ENCODE measurements at regions not wholly inside any gene's neighbourhood (a gene's known extent, or its start where the extent isn't known, plus 50 kb on each side); places are given as distances from the start of the nearest gene placed in this dataset.

DNA sequence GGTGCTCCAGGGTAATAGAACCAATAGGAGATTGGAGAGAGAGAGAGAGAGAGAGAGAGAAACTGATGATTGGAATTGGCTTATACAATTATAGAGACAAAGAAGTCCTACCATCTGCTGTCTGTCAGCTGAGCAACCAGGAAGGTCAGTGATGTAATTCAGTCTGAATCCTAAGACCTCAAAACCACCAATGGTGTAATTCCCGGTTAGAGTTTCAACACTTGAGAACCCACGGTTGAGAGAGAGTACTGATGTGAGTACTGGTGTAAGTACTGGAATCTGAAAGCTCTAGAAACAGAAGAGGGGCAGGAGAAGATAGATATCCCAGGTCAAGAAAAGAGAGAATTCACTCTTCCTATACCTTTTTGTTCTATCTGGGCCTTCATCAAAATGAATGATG lies 775.8 kb downstream of the EFNA5 start:
- ChIA-PET POLR2A (no interaction called here), CTCF (no interaction called here)
- DNase-seq (ENCODE audit: low read depth, low spot score), result no peak
- TF ChIP-seq, protein P1, sequence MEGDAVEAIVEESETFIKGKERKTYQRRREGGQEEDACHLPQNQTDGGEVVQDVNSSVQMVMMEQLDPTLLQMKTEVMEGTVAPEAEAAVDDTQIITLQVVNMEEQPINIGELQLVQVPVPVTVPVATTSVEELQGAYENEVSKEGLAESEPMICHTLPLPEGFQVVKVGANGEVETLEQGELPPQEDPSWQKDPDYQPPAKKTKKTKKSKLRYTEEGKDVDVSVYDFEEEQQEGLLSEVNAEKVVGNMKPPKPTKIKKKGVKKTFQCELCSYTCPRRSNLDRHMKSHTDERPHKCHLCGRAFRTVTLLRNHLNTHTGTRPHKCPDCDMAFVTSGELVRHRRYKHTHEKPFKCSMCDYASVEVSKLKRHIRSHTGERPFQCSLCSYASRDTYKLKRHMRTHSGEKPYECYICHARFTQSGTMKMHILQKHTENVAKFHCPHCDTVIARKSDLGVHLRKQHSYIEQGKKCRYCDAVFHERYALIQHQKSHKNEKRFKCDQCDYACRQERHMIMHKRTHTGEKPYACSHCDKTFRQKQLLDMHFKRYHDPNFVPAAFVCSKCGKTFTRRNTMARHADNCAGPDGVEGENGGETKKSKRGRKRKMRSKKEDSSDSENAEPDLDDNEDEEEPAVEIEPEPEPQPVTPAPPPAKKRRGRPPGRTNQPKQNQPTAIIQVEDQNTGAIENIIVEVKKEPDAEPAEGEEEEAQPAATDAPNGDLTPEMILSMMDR (IDR thresholded peaks at IDR 0.05; ENCODE audit: insufficient read depth, low read length, missing control alignments), result no peak
- no peak overlapping the region for H3K4me3 ChIP-seq (ENCODE audit: low read depth, low read length)

- no peak overlapping the region for H3K4me3 ChIP-seq (ENCODE audit: low read depth, low read length)
- POLR2A ChIA-PET, result no interaction called here
Observed at GRCh38 chr5:106882035-106882434, 788.7 kb downstream of the EFNA5 start.

DNA sequence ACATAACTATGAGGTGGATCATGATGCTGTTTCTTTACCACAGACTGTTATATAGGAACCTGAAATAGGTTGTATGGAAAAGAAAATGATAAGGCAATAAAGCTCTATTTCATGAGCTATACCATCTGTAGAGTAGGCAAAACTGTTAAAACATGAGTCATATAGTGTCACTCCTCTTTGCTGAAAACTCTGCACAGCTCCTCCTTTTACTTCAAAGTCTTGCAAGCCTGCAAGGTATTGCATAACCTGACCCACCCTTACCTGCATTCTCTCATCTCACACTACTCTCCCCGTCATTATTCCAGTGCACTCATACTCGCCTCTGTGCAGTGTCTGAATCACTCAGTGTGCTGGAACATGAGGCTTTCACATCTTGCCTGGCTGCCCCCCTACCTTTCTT lies 790.1 kb downstream of the EFNA5 start:
- ChIA-PET CTCF (no interaction called here), POLR2A (no interaction called here)
- DNase-seq (ENCODE audit: low read depth, low spot score), result no peak
- TF ChIP-seq, protein P1 (IDR thresholded peaks at IDR 0.05; ENCODE audit: insufficient read depth, low read length, missing control alignments), result no peak
- no peak overlapping the region for H3K4me3 ChIP-seq (ENCODE audit: low read depth, low read length)

More at GRCh38 chr5:106882035-106882434, 788.7 kb downstream of the EFNA5 start:
- TF ChIP-seq, protein P1 (IDR thresholded peaks at IDR 0.05; ENCODE audit: insufficient read depth, low read length, missing control alignments), result no peak
- no peak for DNase-seq (ENCODE audit: low read depth, low spot score)
- CTCF ChIA-PET, result no interaction called here

DNA sequence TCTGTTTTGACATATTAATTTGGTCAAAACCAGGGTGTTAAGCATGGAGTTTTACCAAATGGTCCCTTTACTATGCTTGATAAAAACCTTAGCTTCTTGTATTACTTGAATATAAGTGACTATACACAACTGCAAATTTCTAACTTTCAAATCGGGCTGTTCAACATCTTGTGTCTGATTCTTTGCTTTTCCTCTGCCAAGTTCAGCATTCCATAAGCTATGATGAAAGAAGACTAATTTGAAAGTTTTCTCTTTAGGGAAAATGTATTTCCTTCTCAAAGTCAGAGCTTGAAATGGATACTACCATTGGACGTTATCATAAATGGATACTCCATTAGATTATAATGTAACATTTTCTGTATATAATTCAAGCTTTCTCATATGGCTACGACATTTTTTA lies 792.9 kb downstream of the EFNA5 start:
- ChIA-PET CTCF (interaction anchor here (1.3 to 1.4 kb wide), 2 partner anchors 608 to 796 kb away, joined by 3 read pairs; no protein-coding TSS in a partner anchor), POLR2A (no interaction called here)
- no peak overlapping the region for H3K4me3 ChIP-seq (ENCODE audit: low read depth, low read length)
- no peak for DNase-seq (ENCODE audit: low read depth, low spot score)
- TF ChIP-seq, protein P1 (IDR thresholded peaks at IDR 0.05; ENCODE audit: insufficient read depth, low read length, missing control alignments), result no peak

DNA sequence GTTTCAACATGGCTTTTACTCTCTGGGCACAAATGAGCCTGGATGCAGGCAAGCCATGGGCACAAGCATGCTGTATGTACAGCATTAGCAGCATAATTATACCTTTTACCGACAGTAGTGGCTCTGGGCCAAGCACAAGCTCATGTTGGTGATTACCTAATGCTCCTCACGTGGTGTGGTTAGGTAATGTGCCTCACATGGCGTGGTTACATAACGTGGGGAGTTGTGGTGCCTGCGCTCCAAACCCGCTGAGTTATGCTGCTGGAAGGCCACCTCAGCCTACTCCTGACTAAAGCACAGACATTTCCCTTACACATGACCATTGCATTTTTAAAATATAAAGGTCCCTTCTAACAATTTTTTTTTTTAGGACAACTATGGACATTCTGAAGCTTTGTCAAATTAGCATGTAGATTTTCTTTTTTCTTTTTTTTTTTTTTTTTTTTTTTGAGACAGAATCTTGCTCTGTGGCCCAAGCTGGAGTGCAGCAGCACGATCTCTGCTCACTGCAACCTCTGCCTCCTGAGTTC lies 794.0 kb downstream of the EFNA5 start:
- no peak for DNase-seq (ENCODE audit: low read depth, low spot score)
- ChIA-PET POLR2A (no interaction called here), CTCF (interaction anchor here (1.3 to 1.4 kb wide), 2 partner anchors 607 to 797 kb away, joined by 3 read pairs; no protein-coding TSS in a partner anchor)
- TF ChIP-seq, protein P1 (IDR thresholded peaks at IDR 0.05; ENCODE audit: insufficient read depth, low read length, missing control alignments), result no peak
- H3K4me3 ChIP-seq (ENCODE audit: low read depth, low read length), result no peak overlapping the region

DNA sequence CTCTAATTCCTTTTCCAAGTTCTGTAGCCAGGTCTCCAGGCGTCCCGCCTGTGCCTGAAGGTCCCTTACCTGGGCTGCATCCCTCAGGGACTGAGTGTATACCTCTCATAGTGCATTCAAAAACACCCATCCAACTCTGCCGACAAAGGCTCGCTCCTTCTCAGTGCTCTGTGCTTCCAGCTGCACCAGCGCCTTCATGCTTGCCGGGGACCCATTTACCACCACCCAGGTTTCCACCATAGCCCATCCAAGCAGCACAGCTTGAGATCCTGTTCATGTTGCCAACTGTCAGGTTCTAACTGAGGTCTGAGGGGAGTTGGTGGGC lies 794.5 kb downstream of the EFNA5 start:
- POLR2A ChIA-PET, result no interaction called here
- no peak overlapping the region for H3K4me3 ChIP-seq (ENCODE audit: low read depth, low read length)
- CTCF ChIA-PET, result interaction anchor here (1.4 kb wide), 1 partner anchor 607 kb away, joined by 3 read pairs; no protein-coding TSS in a partner anchor

More for the DNA sequence above, 794.5 kb downstream of the EFNA5 start:
- TF ChIP-seq, protein P1 (IDR thresholded peaks at IDR 0.05; ENCODE audit: insufficient read depth, low read length, missing control alignments), result no peak
- DNase-seq (ENCODE audit: low read depth, low spot score), result no peak
